A673 (cell line): ENCODE measurements at regions not wholly inside any gene's neighbourhood (a gene's known extent, or its start where the extent isn't known, plus 50 kb on each side); places are given as distances from the start of the nearest gene placed in this dataset.

ENCODE experiments used
- BruUV-seq: library from RNA; stranded (reverse); fragments of 400-500 nt; replicated peaks from 2 replicates; lab custom pipeline; 2021; lab: Mats Ljungman, UMichigan
- CTCF ChIA-PET: fragments of 300-600 bp; sonication (Branson Sonifier 250); formaldehyde crosslinking; loops from one replicate; lab custom pipeline; 2022; ENCODE audit warnings: antibody characterized with exemption; lab: Charles Lee
- POLR2A ChIA-PET: fragments of 300-600 bp; sonication (Branson Sonifier 250); formaldehyde crosslinking; loops from one replicate; lab custom pipeline; 2022; ENCODE audit warnings: antibody characterized with exemption; ENCODE audit not compliant: low non-redundant PET; lab: Charles Lee
- DNase-seq: peaks from one replicate; pipeline ENCODE4 v3.0.0-alpha.2; 2015; ENCODE audit warnings: low spot score
- H3K27ac ChIP-seq: fragments of 200-600 bp; sonication (generic); 2 replicates; pipeline ENCODE4 v1.5.1; 2016; ENCODE audit warnings: mixed run types, low read depth, mild to moderate bottlenecking, mixed read lengths, antibody characterized with exemption, low read length; ENCODE audit not compliant: poor library complexity, severe bottlenecking
- H3K27me3 ChIP-seq: fragments of 200-600 bp; sonication (generic); replicated peaks from 2 replicates; pipeline ENCODE4 v1.6.1; 2017; ENCODE audit warnings: mixed run types, low read depth, mild to moderate bottlenecking, mixed read lengths, antibody characterized with exemption, low read length; ENCODE audit not compliant: insufficient read depth, poor library complexity
- H3K36me3 ChIP-seq: fragments of 200-600 bp; sonication (generic); 2 replicates; pipeline ENCODE4 v1.6.1; 2016; ENCODE audit warnings: mixed run types, mild to moderate bottlenecking, mixed read lengths, antibody characterized with exemption, low read length; ENCODE audit not compliant: insufficient read depth, poor library complexity, severe bottlenecking
- H3K4me1 ChIP-seq: fragments of 200-600 bp; sonication (generic); 2 replicates; pipeline ENCODE4 v1.6.1; 2017; ENCODE audit warnings: mixed run types, mild to moderate bottlenecking, mixed read lengths, antibody characterized with exemption, low read length; ENCODE audit not compliant: insufficient read depth, poor library complexity, severe bottlenecking
- H3K4me3 ChIP-seq: fragments of 200-600 bp; sonication (generic); 2 replicates; pipeline ENCODE4 v1.5.1; 2016; ENCODE audit warnings: low read depth, mixed run types, mild to moderate bottlenecking, mixed read lengths, low read length; ENCODE audit not compliant: poor library complexity, severe bottlenecking
- H3K9me3 ChIP-seq: fragments of 200-600 bp; sonication (generic); 2 replicates; pipeline ENCODE4 v1.6.1; 2016; ENCODE audit warnings: mixed run types, low read depth, mild to moderate bottlenecking, mixed read lengths, antibody characterized with exemption, low read length; ENCODE audit not compliant: poor library complexity, severe bottlenecking
- EZH2 ChIP-seq: fragments of 200-600 bp; sonication (generic); IDR thresholded peaks from 2 replicates; pipeline ENCODE4 v1.6.1; 2017; ENCODE audit warnings: borderline replicate concordance, low read depth, mild to moderate bottlenecking, mixed read lengths, antibody characterized with exemption, low read length; ENCODE audit not compliant: poor library complexity, severe bottlenecking
- intact Hi-C: fragments of 100-400 bp; cut with micrococcal nuclease; formaldehyde crosslinking; loops from one replicate; pipeline ENCODE4 v1.10.0; 2022; ENCODE audit not compliant: unreplicated experiment
- TF ChIP-seq, protein P1 (sequence below): fragments of 300-800, 200-600 bp; sonication (generic); conservative IDR thresholded peaks from 2 replicates; pipeline ENCODE4 v1.5.1; 2017; ENCODE audit warnings: low read depth, mild to moderate bottlenecking, antibody characterized with exemption, low read length, moderate library complexity, mixed read lengths

DNA sequence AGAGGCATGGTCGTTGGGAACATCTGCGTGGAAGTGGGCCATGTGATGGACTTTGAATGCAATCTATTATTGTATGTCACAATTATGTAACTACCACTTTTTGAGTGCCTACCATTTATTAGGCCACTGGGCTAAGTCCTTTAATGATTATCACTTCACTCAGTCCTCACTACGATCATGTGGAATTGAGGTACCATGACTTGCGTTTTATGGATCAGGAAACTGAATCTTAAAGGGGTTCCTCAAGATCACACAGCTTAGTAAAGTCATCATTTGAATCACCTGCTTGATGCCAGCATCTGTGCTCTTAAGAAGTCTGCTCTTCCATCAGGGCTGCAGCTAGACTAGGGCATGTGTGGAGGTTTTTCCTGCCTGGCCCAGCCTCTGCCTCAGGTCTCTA, 136.7 kb downstream of the DAD1 start:
- Histone ChIP-seq H3K27ac (no peak overlapping the region), H3K9me3 (no peaks in the 10 kb centered on the region), H3K4me3 (no peak overlapping the region), H3K4me1 (no peaks in the 10 kb centered on the region), H3K27me3 (no peaks in the 10 kb centered on the region), H3K36me3 (no peaks in the 10 kb centered on the region)
- CTCF ChIA-PET: no interaction called here
- intact Hi-C loops: no loop called here
- no peak for DNase-seq
- POLR2A ChIA-PET: no interaction called here
- no TSS peak for BruUV-seq
- TF ChIP-seq, protein P1, sequence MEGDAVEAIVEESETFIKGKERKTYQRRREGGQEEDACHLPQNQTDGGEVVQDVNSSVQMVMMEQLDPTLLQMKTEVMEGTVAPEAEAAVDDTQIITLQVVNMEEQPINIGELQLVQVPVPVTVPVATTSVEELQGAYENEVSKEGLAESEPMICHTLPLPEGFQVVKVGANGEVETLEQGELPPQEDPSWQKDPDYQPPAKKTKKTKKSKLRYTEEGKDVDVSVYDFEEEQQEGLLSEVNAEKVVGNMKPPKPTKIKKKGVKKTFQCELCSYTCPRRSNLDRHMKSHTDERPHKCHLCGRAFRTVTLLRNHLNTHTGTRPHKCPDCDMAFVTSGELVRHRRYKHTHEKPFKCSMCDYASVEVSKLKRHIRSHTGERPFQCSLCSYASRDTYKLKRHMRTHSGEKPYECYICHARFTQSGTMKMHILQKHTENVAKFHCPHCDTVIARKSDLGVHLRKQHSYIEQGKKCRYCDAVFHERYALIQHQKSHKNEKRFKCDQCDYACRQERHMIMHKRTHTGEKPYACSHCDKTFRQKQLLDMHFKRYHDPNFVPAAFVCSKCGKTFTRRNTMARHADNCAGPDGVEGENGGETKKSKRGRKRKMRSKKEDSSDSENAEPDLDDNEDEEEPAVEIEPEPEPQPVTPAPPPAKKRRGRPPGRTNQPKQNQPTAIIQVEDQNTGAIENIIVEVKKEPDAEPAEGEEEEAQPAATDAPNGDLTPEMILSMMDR: no peak
- TF ChIP-seq EZH2: no peak

DNA sequence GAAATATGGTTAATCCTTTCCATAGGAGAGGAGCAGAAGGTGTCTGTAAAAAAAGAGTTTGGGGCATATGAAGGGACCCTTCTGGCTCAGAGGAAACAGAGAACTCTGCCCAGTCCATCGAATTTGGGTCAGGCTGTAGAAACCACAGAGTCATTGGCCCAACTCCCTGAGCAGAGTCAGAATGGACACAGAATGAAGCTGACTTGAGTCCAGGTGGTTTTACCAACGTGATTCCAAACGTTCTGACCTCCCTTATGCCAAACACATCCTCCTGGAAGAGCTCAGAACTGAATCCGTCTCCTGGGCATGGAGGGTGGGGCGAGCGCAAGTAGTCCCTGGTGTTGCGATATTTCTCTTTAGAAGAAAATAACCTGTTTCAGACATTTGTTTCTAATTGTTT, 138.8 kb downstream of the DAD1 start:
- ChIA-PET CTCF (no interaction called here), POLR2A (no interaction called here)
- Histone ChIP-seq H3K4me1 (no peaks in the 10 kb centered on the region), H3K27me3 (no peaks in the 10 kb centered on the region), H3K36me3 (no peaks in the 10 kb centered on the region), H3K27ac (no peak overlapping the region), H3K4me3 (no peak overlapping the region), H3K9me3 (no peaks in the 10 kb centered on the region)
- BruUV-seq: no TSS peak
- intact Hi-C loops: no loop called here
- TF ChIP-seq, protein P1: no peak
- no peak for TF ChIP-seq EZH2
- DNase-seq: no peak

DNA sequence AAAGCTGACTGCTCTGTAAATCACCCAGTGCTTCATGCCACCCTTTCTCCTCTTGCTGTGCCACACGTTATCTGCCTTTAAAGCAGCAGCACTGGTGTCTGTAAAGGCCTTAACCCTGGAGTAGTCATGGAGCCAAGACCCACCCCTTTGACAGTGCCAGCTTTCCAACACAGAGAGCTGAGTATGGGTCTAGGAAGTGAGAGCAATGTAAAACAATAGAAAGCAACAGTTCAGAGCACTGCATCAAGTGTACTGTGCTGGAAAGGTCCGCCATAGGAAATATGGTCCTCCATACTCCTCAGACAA, 139.5 kb downstream of the DAD1 start:
- CTCF ChIA-PET: no interaction called here
- Histone ChIP-seq H3K36me3 (no peaks in the 10 kb centered on the region), H3K27me3 (no peaks in the 10 kb centered on the region), H3K9me3 (no peaks in the 10 kb centered on the region), H3K4me3 (no peak overlapping the region), H3K27ac (no peak overlapping the region), H3K4me1 (no peaks in the 10 kb centered on the region)
- BruUV-seq: no TSS peak
- DNase-seq: no peak
- POLR2A ChIA-PET: no interaction called here
- TF ChIP-seq, protein P1: no peak
- no peak for TF ChIP-seq EZH2
- intact Hi-C loops: no loop called here
